Stimulated activated CD8-positive, alpha-beta memory T cell treated with anti-CD3 and anti-CD28 coated beads, Interleukin-15, amount 100 ng/mL, for 48 hours (primary cell): ENCODE measurements at regions not wholly inside any gene's neighbourhood (a gene's known extent, or its start where the extent isn't known, plus 50 kb on each side); places are given as distances from the start of the nearest gene placed in this dataset.

Source experiments
- DNase-seq, 2 donors: peaks; one replicate each; pipeline ENCODE4 v3.0.0-alpha.2; 2020; ENCODE audit warnings: low read depth in 2 of 2

DNA sequence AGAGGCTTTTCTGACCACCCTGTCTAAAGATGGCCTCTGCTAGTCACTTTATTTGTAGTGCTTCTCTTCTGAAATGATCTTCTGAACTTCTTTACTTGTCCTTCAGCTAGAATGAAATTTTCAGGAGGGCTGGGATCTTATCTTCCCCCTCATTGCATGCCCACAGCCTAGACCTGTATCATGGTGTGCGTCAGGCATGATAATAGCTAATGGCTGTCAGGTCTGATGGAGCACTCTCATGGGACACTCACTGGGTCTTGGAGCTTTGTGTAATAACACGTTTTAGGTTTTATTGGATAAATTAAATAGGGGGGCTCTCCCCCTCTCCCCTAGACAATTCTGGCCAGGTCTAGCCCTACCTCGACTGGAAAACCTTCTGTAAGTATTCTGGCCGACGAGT lies 97.1 kb upstream of the NRXN3 start:
- DNase-seq: no peak

DNA sequence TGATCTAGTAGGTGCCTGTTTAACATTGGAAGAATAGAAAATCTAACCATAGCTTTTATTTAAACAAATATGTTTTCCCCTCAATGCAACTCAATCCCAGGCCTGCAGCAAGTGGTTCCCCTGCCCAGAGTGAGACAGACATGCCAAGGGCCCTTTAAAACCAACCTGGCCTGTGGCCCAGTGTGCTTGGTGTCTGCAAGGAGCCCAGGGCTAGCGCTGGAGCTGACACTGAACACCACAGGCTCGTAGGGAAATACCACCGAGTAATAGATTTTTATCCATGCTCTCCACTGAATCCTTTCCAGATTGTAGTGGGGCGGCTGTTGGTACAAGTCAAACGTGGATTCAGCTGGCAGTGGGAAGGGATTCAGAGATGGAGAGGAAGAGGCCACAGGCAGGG lies 95.6 kb upstream of the NRXN3 start:
- no peak for DNase-seq

- DNase-seq: no peak
These were observed 95.1 kb upstream of the NRXN3 start for GRCh38 chr14:78075033-78075432.

- DNase-seq: no peak
These were observed 94.5 kb upstream of the NRXN3 start for GRCh38 chr14:78075555-78076277.

DNA sequence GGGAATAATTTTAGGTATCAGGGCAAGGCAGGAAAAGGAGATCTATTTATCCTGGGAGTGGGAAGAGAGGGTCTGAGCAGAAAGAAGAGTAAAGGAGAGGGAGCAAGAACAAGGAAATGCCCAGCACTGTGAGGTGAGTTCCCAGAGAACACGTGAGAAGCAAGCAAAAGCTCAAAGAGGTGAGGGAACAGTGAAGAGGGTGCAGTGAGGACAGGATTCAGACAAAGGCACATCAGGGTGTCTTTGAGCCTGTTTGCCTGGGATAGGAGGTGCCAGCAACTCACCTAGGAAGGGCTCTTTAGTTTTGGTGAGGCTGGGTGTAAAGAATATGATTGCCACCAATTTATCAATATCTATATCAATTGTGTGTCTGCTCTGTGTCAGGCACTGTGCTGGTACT lies 88.9 kb upstream of the NRXN3 start:
- DNase-seq: no peak

DNA sequence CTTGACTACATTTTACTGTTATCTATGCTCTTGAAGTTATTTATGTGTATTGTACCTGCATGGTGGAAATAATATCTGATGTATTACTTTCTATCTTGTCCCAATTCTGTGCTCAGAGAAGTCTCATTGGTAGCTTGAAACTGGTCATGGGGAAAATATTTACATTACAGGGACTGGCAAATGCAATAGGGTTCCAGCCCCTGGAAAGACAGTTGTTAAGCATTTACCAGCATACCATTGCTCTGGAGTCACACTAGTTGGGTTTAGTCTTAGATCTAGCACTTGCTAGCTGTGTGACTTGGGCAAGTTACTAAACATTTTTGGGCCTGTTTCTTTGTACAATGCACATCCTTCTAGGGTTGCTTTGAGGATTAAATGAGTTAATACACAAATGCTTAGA lies 86.3 kb upstream of the NRXN3 start:
- DNase-seq: no peak

DNA sequence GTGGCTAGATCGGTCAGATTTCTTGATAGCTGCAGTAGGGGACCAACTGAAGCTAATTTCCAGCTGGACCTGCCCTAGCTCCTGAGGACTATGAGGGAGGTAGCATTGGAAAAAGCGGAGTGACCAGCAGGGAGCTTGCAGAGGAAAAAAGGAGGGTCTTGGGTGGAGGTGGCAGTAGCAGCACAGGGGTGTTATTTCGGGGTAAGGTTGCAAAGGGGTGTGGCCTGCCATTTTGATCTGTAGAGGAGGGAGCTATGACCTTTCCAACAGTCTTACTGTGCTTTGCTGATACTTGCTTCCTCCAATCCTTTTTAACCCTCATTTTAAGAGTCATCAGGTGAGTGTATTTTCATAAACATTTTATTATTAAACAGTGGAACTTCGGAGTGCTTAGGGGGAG lies 83.8 kb upstream of the NRXN3 start:
- no peak for DNase-seq

- no peak for DNase-seq
These were observed 81.3 kb upstream of the NRXN3 start for GRCh38 chr14:78088916-78089315.

DNA sequence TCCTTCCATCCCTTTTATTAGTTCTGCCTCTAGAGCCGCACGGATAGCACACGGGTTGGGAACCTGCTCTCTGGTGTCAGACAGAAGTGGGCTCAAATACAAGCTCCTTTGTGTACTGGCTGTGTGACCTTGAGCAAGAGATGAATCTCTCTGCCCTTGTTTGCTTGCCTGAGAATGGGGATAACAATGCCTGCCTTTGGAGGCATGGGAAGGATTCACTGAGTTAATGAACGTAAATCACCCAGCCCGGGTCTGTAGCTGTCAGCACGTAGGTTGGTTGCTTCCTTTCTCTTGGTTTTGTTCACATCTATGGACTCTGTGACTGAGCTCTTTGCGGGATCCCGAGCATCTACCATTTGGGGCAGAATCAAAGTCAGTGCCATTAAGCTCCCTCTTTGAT lies 79.3 kb upstream of the NRXN3 start:
- DNase-seq: no peak

DNA sequence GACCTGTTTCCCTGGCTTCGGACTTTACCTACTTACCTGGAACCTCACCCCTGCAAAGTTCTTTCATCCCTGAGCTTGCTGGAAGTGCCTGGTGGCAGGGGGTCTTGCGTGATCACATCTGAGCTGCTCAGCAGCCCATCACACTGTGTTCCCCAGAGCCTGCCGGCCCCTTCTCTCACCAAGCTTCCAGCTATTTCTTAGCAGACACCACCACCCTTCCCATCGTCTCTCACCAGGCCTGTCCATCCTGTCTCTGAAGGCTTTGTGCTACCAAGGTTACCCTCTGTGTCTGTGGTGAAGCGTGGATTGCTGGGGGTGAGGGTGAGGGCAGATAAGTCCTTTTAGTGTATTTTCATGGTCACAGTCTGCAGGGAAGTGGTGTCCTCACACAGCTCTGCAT lies 78.8 kb upstream of the NRXN3 start:
- DNase-seq: no peak

DNA sequence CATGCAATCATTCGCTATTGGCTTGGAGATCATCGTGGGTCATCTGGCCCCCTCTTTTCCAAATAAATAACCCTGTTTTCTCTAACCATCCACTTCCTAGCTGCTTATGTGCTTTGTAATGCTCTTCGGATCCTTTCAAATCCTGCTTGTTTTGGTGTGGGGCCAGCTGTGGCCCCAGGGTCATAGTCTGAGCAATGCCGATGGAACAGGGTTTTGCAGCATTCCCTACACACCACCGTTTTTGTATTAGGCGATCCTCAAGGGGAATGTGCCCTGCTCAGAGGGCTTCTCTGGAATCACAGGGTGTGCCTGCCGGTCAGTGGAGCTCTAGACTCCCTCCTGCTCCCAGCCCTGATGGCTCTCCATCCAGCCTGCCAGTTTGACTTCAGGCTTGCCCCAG lies 78.1 kb upstream of the NRXN3 start:
- DNase-seq: no peak

DNA sequence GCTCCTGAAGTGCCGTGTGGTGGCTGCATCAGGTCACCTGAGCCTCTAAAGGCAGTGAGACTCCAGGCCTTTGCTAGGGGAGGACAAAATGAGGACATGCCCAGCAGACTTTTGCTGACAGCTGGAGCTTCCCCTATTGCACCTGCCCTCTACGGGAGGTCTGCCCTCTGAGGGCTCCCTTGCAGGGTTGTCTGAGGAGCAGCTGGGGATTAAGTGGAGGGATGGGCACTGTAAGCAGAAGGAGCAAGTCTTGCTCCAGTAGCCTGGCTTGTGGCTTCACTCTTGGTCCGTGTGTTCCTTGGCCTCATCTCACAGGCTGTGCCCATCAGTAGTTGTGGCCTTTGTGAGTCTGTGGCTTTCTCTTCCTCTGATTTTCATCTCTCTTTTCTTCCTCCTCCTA lies 66.9 kb upstream of the NRXN3 start:
- no peak for DNase-seq

GRCh38 chr14:78104160-78104559 lies 66.0 kb upstream of the NRXN3 start:
- DNase-seq: no peak

DNA sequence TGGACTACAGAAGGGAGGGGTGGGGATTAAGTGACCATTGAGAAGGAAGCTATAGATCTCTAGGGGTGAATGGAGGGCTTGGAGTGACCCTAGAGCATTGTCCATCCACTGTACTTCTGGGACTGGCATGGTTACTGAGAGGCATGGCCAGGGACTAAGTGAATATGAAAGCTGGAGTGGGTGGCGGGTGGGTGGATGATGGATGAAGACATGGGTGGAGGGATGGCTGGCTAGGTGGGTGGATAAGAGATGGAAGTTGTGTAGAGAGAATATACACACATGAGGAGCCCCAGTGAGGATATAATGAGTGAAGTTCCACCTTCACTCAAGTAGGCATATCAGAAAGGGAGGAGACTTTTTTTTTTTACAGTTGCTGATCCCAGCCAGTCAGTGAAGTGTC lies 65.5 kb upstream of the NRXN3 start:
- no peak for DNase-seq

- no peak for DNase-seq
These were observed 63.8 kb upstream of the NRXN3 start for GRCh38 chr14:78106381-78106780.

- DNase-seq: no peak
These were observed 63.0 kb upstream of the NRXN3 start for GRCh38 chr14:78107166-78107565.

GRCh38 chr14:78119440-78119839 lies 50.7 kb upstream of the NRXN3 start:
- no peak for DNase-seq
